ENCODE measurements at regions not wholly inside any gene's neighbourhood (a gene's known extent, or its start where the extent isn't known, plus 50 kb on each side); places are given as distances from the start of the nearest gene placed in this dataset.

DNA sequence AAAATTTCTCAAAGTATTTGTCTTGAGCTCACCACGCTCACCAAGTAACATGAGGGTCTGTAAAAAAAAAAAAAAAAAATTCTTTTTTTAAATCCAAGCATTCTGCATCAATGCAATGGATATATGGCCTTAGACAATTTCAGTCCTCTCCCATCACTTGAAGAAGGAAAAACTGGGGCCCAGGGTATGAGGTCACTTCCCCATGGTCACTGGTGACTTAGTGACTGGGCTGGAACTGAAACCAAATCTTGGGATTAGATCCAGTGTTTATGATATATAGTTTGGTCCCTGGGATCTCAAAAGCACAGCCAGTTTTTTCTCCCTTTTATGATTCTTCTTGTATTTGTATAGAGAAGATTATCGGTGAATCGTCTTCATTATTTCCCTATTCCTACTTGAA lies 477.9 kb upstream of the TNP1 start:
- Mint-ChIP-seq H3K4me1 (peaks cover 12% of the 10 kb centered on the region), H3K4me3 (no peak overlapping the region), H3K27ac (no peak overlapping the region), H3K36me3 (ENCODE audit: low read depth) (no peaks in the 10 kb centered on the region), H3K9me3 (no peaks in the 10 kb centered on the region), H3K27me3 (ENCODE audit: insufficient read depth, low read depth, poor library complexity) (peaks cover 2% of the 10 kb centered on the region)
- no peak for TF ChIP-seq ZNF114 (CRISPR knock-in tag; IDR thresholded peaks at IDR 0.05)
- TF ChIP-seq JUNB (IDR thresholded peaks at IDR 0.05; ENCODE audit: unreplicated experiment), result no peak
- no peak for TF ChIP-seq EZH2phosphoT487 (IDR thresholded peaks at IDR 0.05; ENCODE audit: unreplicated experiment)
- TF ChIP-seq, protein P1, sequence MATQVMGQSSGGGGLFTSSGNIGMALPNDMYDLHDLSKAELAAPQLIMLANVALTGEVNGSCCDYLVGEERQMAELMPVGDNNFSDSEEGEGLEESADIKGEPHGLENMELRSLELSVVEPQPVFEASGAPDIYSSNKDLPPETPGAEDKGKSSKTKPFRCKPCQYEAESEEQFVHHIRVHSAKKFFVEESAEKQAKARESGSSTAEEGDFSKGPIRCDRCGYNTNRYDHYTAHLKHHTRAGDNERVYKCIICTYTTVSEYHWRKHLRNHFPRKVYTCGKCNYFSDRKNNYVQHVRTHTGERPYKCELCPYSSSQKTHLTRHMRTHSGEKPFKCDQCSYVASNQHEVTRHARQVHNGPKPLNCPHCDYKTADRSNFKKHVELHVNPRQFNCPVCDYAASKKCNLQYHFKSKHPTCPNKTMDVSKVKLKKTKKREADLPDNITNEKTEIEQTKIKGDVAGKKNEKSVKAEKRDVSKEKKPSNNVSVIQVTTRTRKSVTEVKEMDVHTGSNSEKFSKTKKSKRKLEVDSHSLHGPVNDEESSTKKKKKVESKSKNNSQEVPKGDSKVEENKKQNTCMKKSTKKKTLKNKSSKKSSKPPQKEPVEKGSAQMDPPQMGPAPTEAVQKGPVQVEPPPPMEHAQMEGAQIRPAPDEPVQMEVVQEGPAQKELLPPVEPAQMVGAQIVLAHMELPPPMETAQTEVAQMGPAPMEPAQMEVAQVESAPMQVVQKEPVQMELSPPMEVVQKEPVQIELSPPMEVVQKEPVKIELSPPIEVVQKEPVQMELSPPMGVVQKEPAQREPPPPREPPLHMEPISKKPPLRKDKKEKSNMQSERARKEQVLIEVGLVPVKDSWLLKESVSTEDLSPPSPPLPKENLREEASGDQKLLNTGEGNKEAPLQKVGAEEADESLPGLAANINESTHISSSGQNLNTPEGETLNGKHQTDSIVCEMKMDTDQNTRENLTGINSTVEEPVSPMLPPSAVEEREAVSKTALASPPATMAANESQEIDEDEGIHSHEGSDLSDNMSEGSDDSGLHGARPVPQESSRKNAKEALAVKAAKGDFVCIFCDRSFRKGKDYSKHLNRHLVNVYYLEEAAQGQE (IDR thresholded peaks at IDR 0.05; ENCODE audit: unreplicated experiment), result no peak
- TF ChIP-seq POLR2AphosphoS5 (IDR thresholded peaks at IDR 0.05; ENCODE audit: low read depth), result no peak
- TF ChIP-seq CREB1 (CRISPR knock-in tag; IDR thresholded peaks at IDR 0.05; ENCODE audit: low read depth), result no peak
- TF ChIP-seq STAT1 (IDR thresholded peaks at IDR 0.05; ENCODE audit: unreplicated experiment), result no peak
- no peak for TF ChIP-seq EZH2 (IDR thresholded peaks at IDR 0.05; ENCODE audit: low read depth, unreplicated experiment)
- TF ChIP-seq, protein P2, sequence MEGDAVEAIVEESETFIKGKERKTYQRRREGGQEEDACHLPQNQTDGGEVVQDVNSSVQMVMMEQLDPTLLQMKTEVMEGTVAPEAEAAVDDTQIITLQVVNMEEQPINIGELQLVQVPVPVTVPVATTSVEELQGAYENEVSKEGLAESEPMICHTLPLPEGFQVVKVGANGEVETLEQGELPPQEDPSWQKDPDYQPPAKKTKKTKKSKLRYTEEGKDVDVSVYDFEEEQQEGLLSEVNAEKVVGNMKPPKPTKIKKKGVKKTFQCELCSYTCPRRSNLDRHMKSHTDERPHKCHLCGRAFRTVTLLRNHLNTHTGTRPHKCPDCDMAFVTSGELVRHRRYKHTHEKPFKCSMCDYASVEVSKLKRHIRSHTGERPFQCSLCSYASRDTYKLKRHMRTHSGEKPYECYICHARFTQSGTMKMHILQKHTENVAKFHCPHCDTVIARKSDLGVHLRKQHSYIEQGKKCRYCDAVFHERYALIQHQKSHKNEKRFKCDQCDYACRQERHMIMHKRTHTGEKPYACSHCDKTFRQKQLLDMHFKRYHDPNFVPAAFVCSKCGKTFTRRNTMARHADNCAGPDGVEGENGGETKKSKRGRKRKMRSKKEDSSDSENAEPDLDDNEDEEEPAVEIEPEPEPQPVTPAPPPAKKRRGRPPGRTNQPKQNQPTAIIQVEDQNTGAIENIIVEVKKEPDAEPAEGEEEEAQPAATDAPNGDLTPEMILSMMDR (conservative IDR thresholded peaks at IDR 0.05; ENCODE audit: low read depth in 2 of 2), result no peak
- TF ChIP-seq, protein P3, sequence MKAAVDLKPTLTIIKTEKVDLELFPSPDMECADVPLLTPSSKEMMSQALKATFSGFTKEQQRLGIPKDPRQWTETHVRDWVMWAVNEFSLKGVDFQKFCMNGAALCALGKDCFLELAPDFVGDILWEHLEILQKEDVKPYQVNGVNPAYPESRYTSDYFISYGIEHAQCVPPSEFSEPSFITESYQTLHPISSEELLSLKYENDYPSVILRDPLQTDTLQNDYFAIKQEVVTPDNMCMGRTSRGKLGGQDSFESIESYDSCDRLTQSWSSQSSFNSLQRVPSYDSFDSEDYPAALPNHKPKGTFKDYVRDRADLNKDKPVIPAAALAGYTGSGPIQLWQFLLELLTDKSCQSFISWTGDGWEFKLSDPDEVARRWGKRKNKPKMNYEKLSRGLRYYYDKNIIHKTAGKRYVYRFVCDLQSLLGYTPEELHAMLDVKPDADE (IDR thresholded peaks at IDR 0.05), result no peak
- TF ChIP-seq ZNF331 (CRISPR knock-in tag; IDR thresholded peaks at IDR 0.05; ENCODE audit: low read depth), result no peak
- Histone ChIP-seq H2AFZ (no peak overlapping the region), H3F3A (replicated peaks; ENCODE audit: low read depth) (no peaks in the 10 kb centered on the region), H3K4me3 (no peak overlapping the region), H3K27me3 (ENCODE audit: insufficient read depth) (no peaks in the 10 kb centered on the region), H3K4me1 (ENCODE audit: insufficient read depth) (peaks cover 11% of the 10 kb centered on the region), H3K79me2 (replicated peaks; ENCODE audit: insufficient read depth) (no peaks in the 10 kb centered on the region), H3K9me2 (ENCODE audit: insufficient read depth) (no peaks in the 10 kb centered on the region), H3K27ac (ENCODE audit: low read depth) (no peak overlapping the region), H4K20me1 (replicated peaks; ENCODE audit: insufficient read depth) (no peaks in the 10 kb centered on the region; the same call in 1 of the 2 replicates), H3K36me3 (ENCODE audit: insufficient read depth) (no peaks in the 10 kb centered on the region), H3K4me2 (no peak overlapping the region)
- DNase-seq (ENCODE audit: low spot score) (no peak), ATAC-seq (no peak)
